ENCODE measurements at regions not wholly inside any gene's neighbourhood (a gene's known extent, or its start where the extent isn't known, plus 50 kb on each side); places are given as distances from the start of the nearest gene placed in this dataset.
"Not testable (repeated sequence)": the region's sequence is repeated elsewhere in the genome, so short reads cannot be mapped to it uniquely, and the experiment has no call there.

DNA sequence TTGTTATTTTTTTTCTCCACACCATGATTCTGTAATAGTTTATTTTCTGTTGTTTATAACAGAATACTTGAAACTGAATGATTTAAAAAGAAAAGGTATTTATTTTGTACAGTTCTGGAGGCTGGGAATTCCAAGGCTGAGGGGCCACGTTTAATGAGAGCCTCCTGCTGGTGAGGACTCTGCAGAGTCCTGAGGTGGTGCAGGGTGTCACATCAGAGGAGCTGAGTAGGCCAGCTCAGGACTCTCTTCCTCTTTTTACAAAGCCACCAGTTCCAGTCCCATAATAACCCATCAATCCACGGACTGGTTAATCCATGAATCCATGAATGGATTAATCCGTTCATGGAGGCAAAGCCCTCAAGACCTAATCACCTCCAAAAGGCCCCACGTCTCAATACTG, 71.6 kb downstream of the TFAP2A start:
- no peak for DNase-seq (ENCODE audit: low read depth)

DNA sequence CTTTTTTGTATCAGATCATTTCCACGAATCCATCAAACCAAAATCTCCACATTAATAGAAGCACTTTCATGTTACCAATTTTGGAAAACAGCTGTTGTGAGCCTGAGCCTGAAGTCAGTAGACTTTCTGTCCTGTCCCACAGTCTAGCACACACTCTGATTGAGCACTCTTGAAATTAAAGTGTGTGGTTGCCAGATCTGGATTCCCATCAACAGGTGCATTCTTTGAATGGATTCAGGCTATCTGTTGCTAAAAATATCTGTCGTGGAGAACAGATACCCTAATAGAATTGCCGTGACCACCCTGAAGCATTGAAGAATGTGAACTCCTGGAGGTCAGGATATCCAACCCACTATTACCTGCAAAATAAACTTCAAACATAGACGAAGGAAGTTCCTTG, 73.3 kb downstream of the TFAP2A start:
- no peak for DNase-seq (ENCODE audit: low read depth)

DNA sequence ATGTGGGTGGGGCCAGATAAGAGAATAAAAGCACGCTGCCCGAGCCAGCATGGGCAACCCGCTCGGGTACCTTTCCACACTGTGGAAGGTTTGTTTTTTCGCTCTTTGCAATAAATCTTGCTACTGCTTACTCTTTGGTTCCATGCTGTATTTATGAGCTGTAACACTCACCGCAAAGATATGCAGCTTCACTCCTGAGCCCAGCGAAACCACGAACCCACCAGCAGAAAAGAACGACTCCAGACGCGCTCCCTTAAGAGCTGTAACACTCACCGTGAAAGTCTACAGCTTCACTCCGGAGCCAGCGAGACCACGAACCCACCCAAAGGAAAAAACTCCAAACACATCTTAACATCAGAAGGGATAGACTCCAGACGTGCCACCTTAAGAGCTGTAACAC, 76.7 kb downstream of the TFAP2A start:
- DNase-seq (ENCODE audit: low read depth) = no peak

DNA sequence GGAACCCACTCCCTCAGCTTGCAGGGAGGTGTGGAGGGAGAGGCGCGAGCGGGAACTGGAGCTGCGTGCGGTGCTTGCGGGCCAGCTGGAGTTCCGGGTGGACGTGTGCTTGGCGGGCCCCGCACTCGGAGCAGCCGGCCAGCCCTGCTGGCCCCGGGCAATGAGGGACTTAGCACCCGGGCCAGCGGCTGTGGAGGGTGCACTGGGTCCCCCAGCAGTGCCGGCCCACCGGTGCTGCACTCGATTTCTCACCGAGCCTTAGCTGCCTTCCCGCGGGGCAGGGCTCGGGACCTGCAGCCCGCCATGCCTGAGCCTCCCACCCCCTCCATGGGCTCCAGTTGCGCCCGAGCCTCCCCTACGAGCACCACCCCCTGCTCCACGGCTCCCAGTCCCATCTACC, 77.5 kb downstream of the TFAP2A start:
- not testable (repeated sequence) for DNase-seq (ENCODE audit: low read depth)

DNA sequence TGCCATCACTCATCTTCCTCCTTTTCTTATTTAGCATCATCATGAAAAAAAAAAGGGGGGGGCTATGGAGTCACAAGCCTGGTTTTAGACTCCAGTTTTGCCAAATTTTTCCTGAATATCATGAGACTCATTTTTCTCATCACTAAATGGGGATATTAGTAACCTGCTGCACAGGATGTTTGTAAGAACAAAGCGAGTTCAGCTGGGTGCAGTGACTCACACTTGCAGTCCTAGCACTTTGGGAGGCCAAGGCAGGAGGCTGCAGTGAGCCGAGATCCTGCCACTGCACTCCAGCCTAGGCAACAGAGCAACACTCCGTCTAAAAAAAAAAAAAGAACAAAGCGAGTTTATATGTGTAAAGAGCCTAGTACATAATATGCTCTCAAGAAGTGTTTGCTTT, 82.8 kb downstream of the TFAP2A start:
- no peak for DNase-seq (ENCODE audit: low read depth)

DNA sequence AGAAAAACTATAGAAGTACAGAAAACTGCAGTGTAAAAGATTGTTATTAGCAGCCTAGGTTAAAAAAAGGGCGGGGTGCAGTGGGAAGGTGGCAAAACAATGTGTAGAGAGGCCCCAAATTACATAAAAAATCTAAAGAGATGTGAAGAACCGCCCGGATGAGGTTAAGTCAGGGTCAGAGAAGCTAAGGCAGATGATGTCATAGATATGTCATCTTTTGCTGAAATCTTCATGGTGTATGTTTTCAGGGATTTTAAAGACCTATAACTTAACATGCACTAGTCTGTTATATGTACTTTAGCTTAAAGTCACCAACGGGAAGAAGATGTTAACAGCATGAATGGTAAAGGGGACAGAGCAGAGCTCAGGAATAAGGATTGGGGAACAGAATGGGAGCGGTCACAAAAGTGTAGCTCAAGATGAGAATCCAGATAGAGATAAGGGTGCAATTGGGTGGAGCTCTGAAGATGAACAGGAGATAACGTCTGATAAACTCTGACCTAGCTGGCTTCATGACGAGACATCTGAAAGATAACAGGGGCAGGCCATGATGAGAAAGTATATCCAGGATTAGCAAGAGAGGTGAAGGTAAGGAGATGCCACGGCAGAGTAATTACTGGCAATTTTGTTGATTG, 83.4 kb downstream of the TFAP2A start:
- no peak for DNase-seq (ENCODE audit: low read depth)

DNA sequence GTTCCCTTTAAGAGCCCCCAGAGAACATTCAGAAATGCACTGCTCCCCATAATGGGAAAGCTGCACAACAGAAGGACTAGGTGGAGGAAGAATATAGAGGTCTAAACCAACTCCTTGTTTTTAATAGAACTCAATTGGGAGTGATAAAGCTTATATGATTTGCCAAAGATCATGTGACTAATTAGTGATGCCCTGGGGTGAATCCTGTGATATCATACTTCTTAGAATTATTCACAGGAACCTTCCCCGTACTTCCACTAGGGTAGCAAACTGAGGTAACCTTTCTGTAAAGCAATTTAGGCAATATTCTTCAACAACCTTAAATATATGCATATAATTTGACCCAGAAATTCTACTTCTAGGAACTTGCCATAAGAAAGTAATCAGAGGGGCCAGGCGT, 84.4 kb downstream of the TFAP2A start:
- no peak for DNase-seq (ENCODE audit: low read depth)

DNA sequence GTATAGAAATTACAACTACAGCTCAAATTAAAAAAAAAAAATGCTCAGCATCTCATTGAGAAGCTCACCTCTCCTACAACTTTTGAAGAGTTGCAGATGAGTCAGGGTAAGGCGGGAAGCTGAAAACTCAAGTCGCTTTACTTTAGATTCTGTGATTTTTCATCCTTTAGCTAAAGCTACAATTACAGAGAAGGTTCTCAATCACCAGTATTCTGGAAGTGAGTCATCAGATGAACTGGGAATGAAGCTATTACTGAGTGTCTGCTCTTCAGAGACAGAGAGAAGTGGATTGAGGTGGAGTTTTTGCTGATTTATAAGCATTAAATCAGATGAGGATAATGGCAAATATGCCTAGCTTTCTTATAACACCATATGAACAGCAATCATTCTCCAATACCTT, 91.9 kb downstream of the TFAP2A start:
- DNase-seq (ENCODE audit: low read depth) = no peak

DNA sequence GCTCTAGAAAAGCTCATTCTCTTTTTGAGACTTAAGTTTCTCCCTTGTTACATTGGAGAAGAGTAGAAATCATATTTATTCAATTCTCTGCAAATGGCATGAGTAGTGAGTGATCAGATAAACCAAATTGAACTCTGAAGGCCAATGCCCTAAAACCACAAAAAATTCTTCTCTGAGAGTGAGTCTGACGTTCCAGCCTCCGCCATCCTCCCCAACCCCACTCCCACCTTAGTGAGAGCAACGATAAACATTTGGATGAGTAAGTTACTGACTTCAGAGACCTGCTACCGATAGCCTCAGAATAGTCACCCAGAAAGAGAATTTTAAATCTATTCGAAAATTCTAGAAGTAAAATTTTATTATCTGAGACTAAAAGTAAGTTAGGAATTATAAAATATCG, 94.6 kb downstream of the TFAP2A start:
- no peak for DNase-seq (ENCODE audit: low read depth)

DNA sequence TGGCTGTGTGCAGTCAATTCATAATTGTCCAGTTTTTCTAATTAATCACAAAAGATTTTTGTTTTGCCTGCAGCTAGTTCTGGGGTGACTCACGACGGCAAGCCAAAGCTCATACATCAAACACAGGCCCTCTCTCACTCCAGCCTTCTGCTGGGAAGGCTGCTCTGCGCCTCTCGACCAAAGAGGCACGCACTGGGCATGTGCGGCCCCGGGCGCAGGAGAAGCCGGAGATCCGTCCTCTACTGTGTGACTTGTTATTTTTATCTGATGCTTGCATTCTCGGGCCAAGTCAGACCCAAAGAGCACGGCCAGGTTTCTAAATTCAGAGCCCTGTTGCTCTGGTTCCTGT, 98.5 kb downstream of the TFAP2A start:
- DNase-seq (ENCODE audit: low read depth) = no peak

DNA sequence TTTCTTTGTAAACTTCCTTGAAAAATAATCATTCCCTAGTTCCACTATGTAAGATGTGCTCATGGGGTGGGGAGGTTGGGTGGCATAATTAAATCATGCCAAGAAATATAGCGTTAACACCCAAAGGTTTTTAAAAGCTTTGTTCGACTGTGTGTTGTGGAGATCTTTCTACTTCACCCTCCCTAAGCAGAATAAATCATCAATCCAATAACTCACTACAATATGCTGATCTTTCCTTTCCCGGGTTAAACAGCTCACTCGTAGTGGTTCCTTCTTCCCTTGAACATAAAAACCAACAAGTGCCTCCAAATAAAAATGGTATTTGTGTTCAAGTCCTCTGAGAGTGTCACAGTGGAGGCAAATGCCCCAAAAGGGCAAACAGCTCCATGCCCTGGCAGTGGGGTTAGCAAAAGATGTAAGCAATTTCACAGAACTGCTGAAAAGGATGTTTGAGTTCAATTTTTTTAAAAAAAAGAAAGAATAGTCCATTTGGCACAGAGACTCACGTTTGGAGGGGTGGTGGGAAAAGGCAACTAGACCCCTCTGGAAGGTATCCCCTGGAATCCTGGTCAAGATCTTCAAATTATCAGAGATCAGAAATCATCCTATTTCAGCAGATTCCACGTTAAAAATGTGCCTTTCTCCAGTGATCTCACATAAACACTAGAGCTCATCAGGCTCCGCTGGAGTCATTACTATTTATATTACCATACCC, 99.1 kb downstream of the TFAP2A start:
- DNase-seq (ENCODE audit: low read depth) = no peak

DNA sequence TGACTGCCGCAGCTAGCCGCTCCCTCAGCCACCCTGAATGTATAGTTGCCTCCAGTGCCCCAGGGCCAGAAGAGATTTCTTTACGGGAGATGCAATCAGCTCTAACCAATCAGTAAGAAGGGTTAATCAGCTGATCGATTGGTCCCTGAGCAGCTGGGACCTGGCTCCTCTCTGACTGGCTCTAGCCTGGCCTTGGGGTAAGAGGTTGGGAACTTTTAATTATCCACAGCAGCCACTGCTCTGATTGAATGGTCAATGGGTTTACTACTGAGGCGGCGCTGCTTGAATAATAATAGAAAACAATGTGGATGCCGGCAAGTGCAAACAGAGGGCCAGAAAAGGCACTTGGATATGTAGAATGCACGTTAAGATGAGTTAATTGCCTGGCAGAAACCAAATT, 99.8 kb downstream of the TFAP2A start:
- no peak for DNase-seq (ENCODE audit: low read depth)

DNA sequence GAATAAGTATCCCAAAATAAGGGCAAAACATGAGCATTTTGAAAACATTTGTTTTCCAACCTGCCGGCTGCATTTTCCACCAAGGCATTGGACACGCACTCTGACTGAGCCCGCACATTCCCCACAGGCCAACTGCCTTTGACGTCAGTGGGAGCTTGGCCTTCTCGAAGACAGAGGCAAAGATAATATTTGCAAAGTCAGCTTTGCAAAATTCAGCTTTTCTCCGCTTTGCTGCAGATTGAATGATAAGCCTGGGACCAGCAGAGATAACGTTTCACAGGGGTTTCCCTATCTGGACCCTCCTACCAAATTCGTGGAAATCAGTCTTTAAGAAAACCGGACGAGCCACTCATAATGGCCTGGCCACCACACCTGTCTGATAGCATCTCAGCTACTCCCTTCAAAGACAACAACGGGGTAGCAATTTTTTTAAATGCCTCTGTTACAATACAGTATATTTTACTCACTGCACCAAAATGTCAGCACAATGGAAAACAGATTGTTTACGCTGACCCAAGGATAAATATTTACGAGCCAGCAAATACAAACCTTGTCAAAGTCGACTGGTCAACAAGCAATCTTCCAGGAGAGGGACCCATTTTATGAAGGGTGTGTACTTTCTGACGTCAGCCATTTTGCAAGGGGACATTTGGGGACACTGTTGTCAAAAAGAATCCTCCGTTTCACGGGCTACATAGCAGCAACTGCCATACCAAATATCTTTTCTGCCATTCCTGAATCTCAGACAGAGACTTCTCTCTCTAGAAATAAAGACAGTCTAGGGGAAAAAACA, 100.5 kb downstream of the TFAP2A start:
- DNase-seq (ENCODE audit: low read depth) = no peak

DNA sequence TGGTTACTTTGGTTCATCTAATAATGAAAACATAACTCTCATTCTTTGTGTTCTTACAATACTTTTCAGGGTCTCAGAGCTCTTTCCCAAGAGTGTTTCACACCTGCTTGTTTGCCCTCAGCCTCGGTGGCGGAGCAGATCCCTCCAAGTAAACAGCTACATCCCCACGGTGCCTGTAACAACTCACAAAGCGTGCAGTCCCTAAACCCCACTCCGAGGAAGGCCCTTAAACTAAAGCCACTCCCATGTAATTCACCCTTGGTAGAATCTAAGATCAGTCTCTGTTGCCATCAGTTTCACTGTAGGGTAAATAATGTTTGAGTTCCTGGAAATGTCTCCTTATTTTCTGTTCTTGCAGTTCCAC, 101.1 kb downstream of the TFAP2A start:
- DNase-seq (ENCODE audit: low read depth) = no peak

DNA sequence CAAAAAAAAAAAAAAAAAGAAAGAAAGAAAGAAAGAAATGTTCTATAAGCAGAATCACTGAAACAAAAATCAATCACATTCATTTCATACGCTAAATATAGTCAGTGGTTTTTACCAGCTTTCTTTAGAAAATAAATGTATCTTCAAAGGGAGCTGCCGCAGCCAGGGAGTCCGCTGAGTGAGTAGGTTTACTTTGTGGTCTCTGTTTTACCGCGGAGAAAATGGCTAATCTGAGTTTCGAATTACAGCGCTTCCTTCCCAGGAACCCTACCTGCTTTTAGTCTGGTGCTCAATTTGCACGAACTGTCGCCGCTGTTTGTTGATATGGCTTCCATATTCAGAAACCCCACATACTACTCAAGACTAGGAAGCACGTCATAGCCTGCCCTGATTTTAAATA, 102.4 kb downstream of the TFAP2A start:
- DNase-seq (ENCODE audit: low read depth) = no peak

DNA sequence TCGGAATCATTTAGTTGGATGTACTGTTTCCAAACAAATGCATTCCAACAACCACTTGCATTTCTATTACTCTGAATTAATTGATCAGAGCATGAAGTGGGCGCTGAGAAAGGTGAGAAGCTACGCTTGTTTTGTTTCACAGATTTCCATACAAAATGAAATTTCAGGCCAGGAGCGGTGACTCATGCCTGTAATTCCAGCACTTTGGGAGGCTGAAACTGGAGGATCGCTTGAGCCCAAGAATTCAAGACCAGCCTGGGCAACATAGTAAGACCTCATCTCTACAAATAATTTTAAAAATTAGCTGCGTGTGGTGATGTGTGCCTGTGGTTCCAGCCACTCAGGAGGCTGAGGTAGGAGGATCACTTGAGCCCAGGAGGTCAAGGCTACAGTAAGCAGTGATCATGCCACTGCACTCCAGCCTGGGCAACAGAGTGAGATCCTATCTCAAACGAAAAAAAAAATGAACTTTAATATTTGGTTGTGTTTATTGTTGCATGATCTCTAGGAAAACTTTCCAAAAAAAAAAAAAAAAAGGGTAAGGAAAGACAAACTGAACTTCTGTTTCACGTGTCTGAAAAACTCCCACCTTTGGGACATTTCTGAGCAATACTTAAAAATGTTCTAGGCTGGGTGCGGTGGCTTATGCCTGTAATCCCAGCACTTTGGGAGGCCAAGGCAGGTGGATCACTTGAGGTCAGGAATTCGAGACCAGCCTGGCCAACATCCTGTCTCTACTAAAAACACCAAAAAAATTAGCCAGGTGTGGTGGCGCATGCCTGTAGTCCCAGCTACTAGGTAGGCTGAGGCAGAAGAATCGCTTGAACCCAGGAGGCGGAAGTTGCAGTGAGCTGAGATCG, 103.1 kb downstream of the TFAP2A start:
- not testable (repeated sequence) for DNase-seq (ENCODE audit: low read depth)

DNA sequence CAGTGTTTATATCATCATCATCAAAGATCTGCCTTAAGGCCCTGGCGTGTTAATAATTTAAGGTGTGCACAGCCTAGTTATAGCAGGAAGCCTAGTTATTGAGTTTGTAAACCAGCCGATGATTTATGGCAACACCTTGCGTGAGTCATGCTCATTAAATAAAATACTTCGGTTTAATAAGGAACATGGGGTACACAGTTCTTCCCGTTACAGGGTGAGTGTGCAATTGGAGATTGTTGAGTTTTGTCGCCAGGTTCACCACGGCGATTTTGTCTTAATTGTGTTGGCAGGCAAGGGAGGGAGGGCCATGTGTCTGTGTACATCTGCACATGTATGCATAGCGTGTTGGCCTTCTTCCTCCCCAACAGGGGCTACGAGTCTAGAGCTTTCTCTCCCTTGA, 104.0 kb downstream of the TFAP2A start:
- DNase-seq (ENCODE audit: low read depth) = no peak

DNA sequence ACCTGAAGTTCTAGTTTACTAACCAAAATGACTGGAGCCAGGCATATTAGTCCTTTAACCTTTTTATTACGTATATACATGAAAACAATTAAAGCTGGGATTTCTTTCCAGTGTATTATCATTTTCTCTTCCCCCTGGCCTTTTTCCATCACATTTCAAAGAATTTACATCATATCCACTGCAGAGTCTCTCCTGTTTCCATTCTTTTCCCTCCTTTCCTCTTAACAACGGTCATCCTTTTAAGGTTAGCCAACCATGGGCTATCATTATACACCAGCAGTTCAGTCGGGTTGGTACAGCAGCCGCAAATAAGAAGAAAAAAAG, 104.6 kb downstream of the TFAP2A start:
- DNase-seq (ENCODE audit: low read depth) = no peak

DNA sequence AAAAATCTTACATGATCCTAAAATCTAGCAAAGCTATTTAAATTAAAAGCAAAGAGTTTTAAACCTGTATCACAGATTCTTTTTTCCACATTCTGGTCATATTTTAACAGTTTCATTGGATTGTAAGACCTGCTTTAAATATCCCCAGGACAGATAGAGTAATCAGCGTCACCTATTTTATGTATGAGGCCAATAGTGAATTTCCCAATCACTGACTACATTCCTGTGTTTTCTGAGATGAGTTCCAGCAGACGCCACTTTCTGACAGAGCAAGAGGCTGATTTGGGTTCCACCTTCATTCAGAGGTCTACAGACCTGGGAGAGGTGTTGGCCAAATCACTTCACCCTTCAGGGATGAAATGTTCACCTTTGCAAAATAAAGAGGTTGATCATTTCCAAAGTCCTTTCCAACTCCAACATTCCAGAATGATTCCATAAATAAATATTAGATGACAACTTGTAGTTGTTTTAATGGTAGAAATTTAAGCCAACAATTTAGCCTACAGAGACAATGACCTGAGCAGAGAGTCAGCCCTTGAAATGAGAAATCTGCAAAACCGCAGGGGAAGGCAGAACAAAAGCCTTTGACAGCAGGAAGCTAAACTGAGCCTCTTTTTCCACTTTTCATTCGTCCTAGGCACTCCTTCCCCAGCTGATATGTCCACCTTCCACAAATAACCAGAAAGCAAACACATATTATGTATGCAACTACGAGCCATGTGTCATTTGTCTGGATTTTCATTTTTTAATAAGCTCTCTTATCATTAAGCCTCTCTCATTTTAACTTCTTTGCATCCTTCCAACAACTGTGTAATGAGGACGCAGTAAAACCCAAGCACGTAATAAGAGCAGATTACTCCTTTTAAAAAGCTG, 105.2 kb downstream of the TFAP2A start:
- no peak for DNase-seq (ENCODE audit: low read depth)

DNA sequence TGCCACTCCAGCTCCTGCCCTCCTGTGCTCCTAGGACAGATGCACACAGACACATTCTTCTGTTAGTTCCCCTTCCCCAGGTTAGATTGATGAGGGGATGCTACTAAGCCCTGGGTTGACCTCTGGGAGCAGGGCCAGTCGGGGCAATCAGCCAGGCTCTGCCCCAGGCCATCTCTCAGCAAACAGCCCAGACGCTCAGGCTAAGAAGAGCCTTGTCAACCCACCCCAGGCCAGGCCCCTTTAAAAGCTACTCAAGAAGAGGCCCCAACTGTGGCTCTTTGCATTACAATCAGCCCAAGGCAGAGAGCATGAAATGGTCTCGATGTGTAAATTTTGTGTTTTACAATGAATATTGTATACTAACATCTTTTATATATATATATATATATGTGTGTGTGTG, 107.4 kb downstream of the TFAP2A start:
- DNase-seq (ENCODE audit: low read depth) = no peak

DNA sequence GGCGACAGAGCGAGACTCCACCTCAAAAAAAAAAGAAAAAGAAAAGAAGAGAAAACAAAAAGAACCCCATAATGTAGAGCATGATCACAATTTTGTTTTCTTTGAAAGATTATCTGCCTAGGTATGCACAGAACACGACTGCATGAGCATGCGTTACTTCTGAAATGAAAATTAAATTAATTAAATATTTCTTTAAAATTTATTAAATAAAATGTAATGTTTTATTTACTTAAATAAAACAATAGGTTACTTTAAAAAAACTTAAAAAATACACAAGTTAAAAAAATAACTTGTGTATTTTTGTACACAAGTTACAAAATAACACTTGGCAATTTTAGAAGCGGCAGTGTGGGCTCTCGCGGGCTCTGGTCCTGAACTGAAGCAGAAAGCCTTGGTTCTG, 107.8 kb downstream of the TFAP2A start:
- DNase-seq (ENCODE audit: low read depth) = no peak

Data from activated T-helper 9 cell treated with anti-CD3 and anti-CD28 coated beads, Interleukin-2, amount 50 U/mL, for 16 hours (primary cell).